Thyroid gland (tissue), 4 donors: ENCODE measurements at regions not wholly inside any gene's neighbourhood (a gene's known extent, or its start where the extent isn't known, plus 50 kb on each side); places are given as distances from the start of the nearest gene placed in this dataset.

ENCODE experiments used
- CTCF ChIP-seq, 6 experiments: fragments of 200-600 bp in 3 of 6; fragments of 450-650 bp in 3 of 6; sonication (generic) in 3 of 6; IDR thresholded peaks; one replicate each; pipeline ENCODE4 v1.5.1; 2016 to 2019; ENCODE audit warnings: antibody characterized with exemption in 6 of 6, mild to moderate bottlenecking in 2 of 6, inconsistent platforms in 1 of 6, moderate library complexity in 1 of 6
- POLR2A ChIP-seq, 2 donors: fragments of 450-650 bp; IDR thresholded peaks; one replicate each; pipeline ENCODE4 v1.6.1; 2017; ENCODE audit warnings: antibody characterized with exemption in 2 of 2, mild to moderate bottlenecking in 2 of 2, moderate library complexity in 1 of 2

- TF ChIP-seq POLR2A (IDR thresholded peaks at IDR 0.05), result no peak
- TF ChIP-seq CTCF (IDR thresholded peaks at IDR 0.05), result no peak
These were observed 99.4 kb downstream of the DIRAS3 start for GRCh38 chr1:67951014-67951413.
